ENCODE measurements at regions not wholly inside any gene's neighbourhood (a gene's known extent, or its start where the extent isn't known, plus 50 kb on each side); places are given as distances from the start of the nearest gene placed in this dataset.

- BruUV-seq (replicated peaks) = no TSS peak
- H3K27me3 ChIP-seq (ENCODE audit: insufficient read depth, low read length) = no peaks in the 10 kb centered on the region
Observed at GRCh38 chr10:78812571-78813318, 256.0 kb upstream of the ZMIZ1 start.

More at GRCh38 chr10:78812571-78813318, 256.0 kb upstream of the ZMIZ1 start:
- no peaks in the 10 kb centered on the region for H3K79me2 ChIP-seq (ENCODE audit: insufficient read depth, low read length)
- POLR2A ChIA-PET = no interaction called here
- intact Hi-C loops (cut with micrococcal nuclease) = no loop called here
- H4K20me1 ChIP-seq (ENCODE audit: insufficient read depth) = no peaks in the 10 kb centered on the region
- H3K9me3 ChIP-seq (ENCODE audit: control insufficient read depth in 1 of 2, insufficient read depth in 1 of 2, low read depth in 1 of 2, low read length in 2 of 2) = no peaks in the 10 kb centered on the region
- no peak for TF ChIP-seq POLR2A (IDR thresholded peaks at IDR 0.05; ENCODE audit: borderline replicate concordance, extremely low read depth, insufficient read depth, insufficient read length)
- TF ChIP-seq, protein P1, sequence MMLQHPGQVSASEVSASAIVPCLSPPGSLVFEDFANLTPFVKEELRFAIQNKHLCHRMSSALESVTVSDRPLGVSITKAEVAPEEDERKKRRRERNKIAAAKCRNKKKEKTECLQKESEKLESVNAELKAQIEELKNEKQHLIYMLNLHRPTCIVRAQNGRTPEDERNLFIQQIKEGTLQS (IDR thresholded peaks at IDR 0.05) = no peak
- no peak for TF ChIP-seq CBX3 (IDR thresholded peaks at IDR 0.05; ENCODE audit: low read depth)
- TF ChIP-seq ZNF274 (IDR thresholded peaks at IDR 0.05; ENCODE audit: low read depth, low read length) = no peak
- no peak for TF ChIP-seq TCF7L2 (IDR thresholded peaks at IDR 0.05; ENCODE audit: borderline replicate concordance, extremely low read depth, insufficient read depth, insufficient read length)
- TF ChIP-seq, protein P2, sequence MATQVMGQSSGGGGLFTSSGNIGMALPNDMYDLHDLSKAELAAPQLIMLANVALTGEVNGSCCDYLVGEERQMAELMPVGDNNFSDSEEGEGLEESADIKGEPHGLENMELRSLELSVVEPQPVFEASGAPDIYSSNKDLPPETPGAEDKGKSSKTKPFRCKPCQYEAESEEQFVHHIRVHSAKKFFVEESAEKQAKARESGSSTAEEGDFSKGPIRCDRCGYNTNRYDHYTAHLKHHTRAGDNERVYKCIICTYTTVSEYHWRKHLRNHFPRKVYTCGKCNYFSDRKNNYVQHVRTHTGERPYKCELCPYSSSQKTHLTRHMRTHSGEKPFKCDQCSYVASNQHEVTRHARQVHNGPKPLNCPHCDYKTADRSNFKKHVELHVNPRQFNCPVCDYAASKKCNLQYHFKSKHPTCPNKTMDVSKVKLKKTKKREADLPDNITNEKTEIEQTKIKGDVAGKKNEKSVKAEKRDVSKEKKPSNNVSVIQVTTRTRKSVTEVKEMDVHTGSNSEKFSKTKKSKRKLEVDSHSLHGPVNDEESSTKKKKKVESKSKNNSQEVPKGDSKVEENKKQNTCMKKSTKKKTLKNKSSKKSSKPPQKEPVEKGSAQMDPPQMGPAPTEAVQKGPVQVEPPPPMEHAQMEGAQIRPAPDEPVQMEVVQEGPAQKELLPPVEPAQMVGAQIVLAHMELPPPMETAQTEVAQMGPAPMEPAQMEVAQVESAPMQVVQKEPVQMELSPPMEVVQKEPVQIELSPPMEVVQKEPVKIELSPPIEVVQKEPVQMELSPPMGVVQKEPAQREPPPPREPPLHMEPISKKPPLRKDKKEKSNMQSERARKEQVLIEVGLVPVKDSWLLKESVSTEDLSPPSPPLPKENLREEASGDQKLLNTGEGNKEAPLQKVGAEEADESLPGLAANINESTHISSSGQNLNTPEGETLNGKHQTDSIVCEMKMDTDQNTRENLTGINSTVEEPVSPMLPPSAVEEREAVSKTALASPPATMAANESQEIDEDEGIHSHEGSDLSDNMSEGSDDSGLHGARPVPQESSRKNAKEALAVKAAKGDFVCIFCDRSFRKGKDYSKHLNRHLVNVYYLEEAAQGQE (IDR thresholded peaks at IDR 0.05; ENCODE audit: low read depth) = no peak
- no peak for TF ChIP-seq RAD21 (IDR thresholded peaks at IDR 0.05; ENCODE audit: low read depth)
- TF ChIP-seq ZBTB33 (IDR thresholded peaks at IDR 0.05; ENCODE audit: extremely low read depth, insufficient replicate concordance, low read length) = no peak
- no peak for TF ChIP-seq FOSL1 (IDR thresholded peaks at IDR 0.05; ENCODE audit: low read depth)
- no peak for TF ChIP-seq CEBPB (IDR thresholded peaks at IDR 0.05; ENCODE audit: low read depth)
- no peak for TF ChIP-seq ELF1 (IDR thresholded peaks at IDR 0.05; ENCODE audit: borderline replicate concordance, low read depth)
- no peak for TF ChIP-seq SRF (IDR thresholded peaks at IDR 0.05; ENCODE audit: low read depth)
- TF ChIP-seq POLR2AphosphoS5 (IDR thresholded peaks at IDR 0.05; ENCODE audit: low read depth, low read length) = no peak
- TF ChIP-seq, protein P3, sequence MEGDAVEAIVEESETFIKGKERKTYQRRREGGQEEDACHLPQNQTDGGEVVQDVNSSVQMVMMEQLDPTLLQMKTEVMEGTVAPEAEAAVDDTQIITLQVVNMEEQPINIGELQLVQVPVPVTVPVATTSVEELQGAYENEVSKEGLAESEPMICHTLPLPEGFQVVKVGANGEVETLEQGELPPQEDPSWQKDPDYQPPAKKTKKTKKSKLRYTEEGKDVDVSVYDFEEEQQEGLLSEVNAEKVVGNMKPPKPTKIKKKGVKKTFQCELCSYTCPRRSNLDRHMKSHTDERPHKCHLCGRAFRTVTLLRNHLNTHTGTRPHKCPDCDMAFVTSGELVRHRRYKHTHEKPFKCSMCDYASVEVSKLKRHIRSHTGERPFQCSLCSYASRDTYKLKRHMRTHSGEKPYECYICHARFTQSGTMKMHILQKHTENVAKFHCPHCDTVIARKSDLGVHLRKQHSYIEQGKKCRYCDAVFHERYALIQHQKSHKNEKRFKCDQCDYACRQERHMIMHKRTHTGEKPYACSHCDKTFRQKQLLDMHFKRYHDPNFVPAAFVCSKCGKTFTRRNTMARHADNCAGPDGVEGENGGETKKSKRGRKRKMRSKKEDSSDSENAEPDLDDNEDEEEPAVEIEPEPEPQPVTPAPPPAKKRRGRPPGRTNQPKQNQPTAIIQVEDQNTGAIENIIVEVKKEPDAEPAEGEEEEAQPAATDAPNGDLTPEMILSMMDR (IDR thresholded peaks at IDR 0.05 in 2 of 3, conservative IDR thresholded peaks at IDR 0.05 in 1 of 3; ENCODE audit: borderline replicate concordance in 1 of 3, insufficient read depth in 1 of 3, low read depth in 2 of 3, low read length in 2 of 3) = no peak
- no peak for TF ChIP-seq SP1 (IDR thresholded peaks at IDR 0.05; ENCODE audit: low read depth)
- no peak for TF ChIP-seq SIN3A (IDR thresholded peaks at IDR 0.05; ENCODE audit: low read depth)
- no peak overlapping the region for H3K4me3 ChIP-seq (replicated peaks in 1 of 2; ENCODE audit: low read depth in 1 of 2, low read length in 2 of 2)
- no peak overlapping the region for H2AFZ ChIP-seq (ENCODE audit: low read depth, low read length, poor library complexity, severe bottlenecking)
- no peak for DNase-seq (ENCODE audit: low read depth, low spot score)
- RAD21 ChIA-PET (ENCODE audit: low non-redundant PET in 1 of 2, low total read pairs in 2 of 2, uncharacterized antibody in 2 of 2, unreplicated experiment in 2 of 2) = no interaction called here
- H3K9ac ChIP-seq (ENCODE audit: low read length) = no peak overlapping the region
- H3K4me2 ChIP-seq (ENCODE audit: low read length) = no peak overlapping the region
- no peaks in the 10 kb centered on the region for H3K9me2 ChIP-seq (ENCODE audit: insufficient read depth)
- no peaks in the 10 kb centered on the region for H3K36me3 ChIP-seq (ENCODE audit: control insufficient read depth in 1 of 2, insufficient read depth in 2 of 2, low read length in 2 of 2)
- no peak for ATAC-seq
- peaks cover 0 to 3% of the 10 kb centered on the region in 2 experiments; a peak in 2 of 4 replicates for H3K4me1 ChIP-seq (ENCODE audit: control insufficient read depth in 1 of 2, insufficient read depth in 2 of 2, low read length in 2 of 2)
- CTCF ChIA-PET = no interaction called here
- H3K27ac ChIP-seq (ENCODE audit: low read depth, low read length) = no peak overlapping the region

All from HCT116 (cell line).